Adrenal gland (tissue), 9 donors: ENCODE measurements at regions not wholly inside any gene's neighbourhood (a gene's known extent, or its start where the extent isn't known, plus 50 kb on each side); places are given as distances from the start of the nearest gene placed in this dataset.

ENCODE experiments used
- DNase-seq, 7 donors: peaks; one replicate each; pipeline ENCODE4 v3.0.0-alpha.2; 2019 to 2020
- H3K27ac ChIP-seq, 5 donors: fragments of 200-600 bp; sonication (generic) in 4 of 5; 1 replicate in 3 of 5; 2 replicates in 2 of 5; pipeline versions ENCODE4 v1.5.1 to v1.8.0; 2016 to 2020; ENCODE audit warnings: mild to moderate bottlenecking in 1 of 5
- H3K27me3 ChIP-seq: fragments of 200-600 bp; 2 replicates; pipeline ENCODE4 v1.8.0; 2021
- H3K36me3 ChIP-seq, 2 donors: fragments of 200-600 bp; replicated peaks in 1 of 2; 1 replicate in 1 of 2; 2 replicates in 1 of 2; pipeline versions ENCODE4 v1.5.1 to v1.8.0; 2018 to 2022
- H3K4me1 ChIP-seq, 2 donors: fragments of 200-600 bp; replicated peaks in 1 of 2; 1 replicate in 1 of 2; 2 replicates in 1 of 2; pipeline versions ENCODE4 v1.5.1 to v1.8.0; 2018 to 2021
- H3K4me3 ChIP-seq, 4 donors: fragments of 200-600 bp; sonication (generic) in 3 of 4; one replicate each; pipeline ENCODE4 v1.5.1; 2016 to 2018
- H3K9me3 ChIP-seq, 3 donors: fragments of 200-600 bp; sonication (generic) in 1 of 3; replicated peaks in 1 of 3; 1 replicate in 2 of 3; 2 replicates in 1 of 3; pipeline versions ENCODE4 v1.5.1 to v1.8.0; 2016 to 2021
- CTCF ChIP-seq, 6 experiments: fragments of 450-650 bp in 4 of 6; fragments of 200-600 bp in 2 of 6; sonication (generic) in 1 of 6; IDR thresholded peaks; 1 replicate in 5 of 6; 2 replicates in 1 of 6; pipeline versions ENCODE4 v1.5.1 to v1.8.0; 2016 to 2021; ENCODE audit warnings: antibody characterized with exemption in 6 of 6, mild to moderate bottlenecking in 2 of 6, moderate library complexity in 1 of 6
- POLR2A ChIP-seq, 2 donors: fragments of 450-650 bp; IDR thresholded peaks; one replicate each; pipeline ENCODE4 v1.6.1; 2017; ENCODE audit warnings: antibody characterized with exemption in 2 of 2, mild to moderate bottlenecking in 2 of 2, moderate library complexity in 1 of 2
- WGBS, 4 donors: extraction: QIAGEN DNeasy Blood & Tissue Kit in 2 of 4; methylation state at CpG; one replicate each; pipeline versions ENCODE4 v1.1.5 to v1.1.7; 2013 to 2017; 5-methylcytosine and 5-hydroxymethylcytosine counted together
- intact Hi-C, 2 donors: fragments of 100-400 bp; cut with DNase I; formaldehyde crosslinking; loops; one replicate each; pipeline versions ENCODE4 v1.14.1 to v1.15.0; 2022 to 2023
- donor health status: healthy with polysubstance abuse.
- donor health status: Bipolar disorder and iron deficiency.
- donor health status: DM: yes; HTN: yes; CAD: no.
- donor health status: DM: no; HTN: no; CAD: no.
- donor health status: DM: no; HTN: no; CAD: no.

GRCh38 chr20:16966276-16966880 is 218.2 kb downstream of the OTOR start:
- H3K27me3 ChIP-seq, result no peaks in the 10 kb centered on the region
- no peak for TF ChIP-seq POLR2A (IDR thresholded peaks at IDR 0.05)
- TF ChIP-seq CTCF (IDR thresholded peaks at IDR 0.05), result no peak
- H3K36me3 ChIP-seq, result no peaks in the 10 kb centered on the region
- H3K9me3 ChIP-seq, result no peaks in the 10 kb centered on the region
- no peaks in the 10 kb centered on the region for H3K4me1 ChIP-seq
- no peak overlapping the region for H3K27ac ChIP-seq
- DNase-seq, result no peak
- 78 to 92% (median 90%) methylated on average over 3 of the region's 3 CpGs for WGBS, 4 donors
- intact Hi-C loops, result no loop called here
- no peak overlapping the region for H3K4me3 ChIP-seq

GRCh38 chr20:16968099-16968498 is 219.9 kb downstream of the OTOR start:
- Histone ChIP-seq H3K36me3 (no peaks in the 10 kb centered on the region), H3K9me3 (no peaks in the 10 kb centered on the region), H3K27ac (no peak overlapping the region), H3K27me3 (no peaks in the 10 kb centered on the region), H3K4me3 (no peak overlapping the region), H3K4me1 (no peaks in the 10 kb centered on the region)
- DNase-seq, result no peak
- intact Hi-C loops, result no loop called here
- TF ChIP-seq CTCF (IDR thresholded peaks at IDR 0.05) (no peak), POLR2A (IDR thresholded peaks at IDR 0.05) (no peak)
- WGBS, 4 donors, result 57 to 63% (median 60%) methylated on average over 3 of the region's 3 CpGs

- no peak for DNase-seq
- Histone ChIP-seq H3K4me1 (no peaks in the 10 kb centered on the region), H3K4me3 (no peak overlapping the region), H3K27ac (no peak overlapping the region), H3K27me3 (no peaks in the 10 kb centered on the region), H3K9me3 (no peaks in the 10 kb centered on the region), H3K36me3 (no peaks in the 10 kb centered on the region)
- TF ChIP-seq POLR2A (IDR thresholded peaks at IDR 0.05) (no peak), CTCF (IDR thresholded peaks at IDR 0.05) (no peak)
- 66 to 72% (median 69%) methylated on average over 3 of the region's 3 CpGs for WGBS, 4 donors
- intact Hi-C loops, result no loop called here
Observed at GRCh38 chr20:16970776-16971175, 222.6 kb downstream of the OTOR start.

GRCh38 chr20:16974080-16974854 is 226.1 kb downstream of the OTOR start:
- Histone ChIP-seq H3K27ac (no peak overlapping the region), H3K9me3 (no peaks in the 10 kb centered on the region), H3K36me3 (no peaks in the 10 kb centered on the region), H3K27me3 (no peaks in the 10 kb centered on the region), H3K4me1 (no peaks in the 10 kb centered on the region), H3K4me3 (no peak overlapping the region)
- TF ChIP-seq POLR2A (IDR thresholded peaks at IDR 0.05) (no peak), CTCF (IDR thresholded peaks at IDR 0.05) (no peak)
- intact Hi-C loops, result no loop called here
- 91 to 96% (median 93%) methylated on average over 13 to 20 of the region's 20 CpGs for WGBS, 4 donors
- DNase-seq, result no peak
